ENCODE measurements at regions not wholly inside any gene's neighbourhood (a gene's known extent, or its start where the extent isn't known, plus 50 kb on each side); places are given as distances from the start of the nearest gene placed in this dataset.
"Not testable (repeated sequence)": the region's sequence is repeated elsewhere in the genome, so short reads cannot be mapped to it uniquely, and the experiment has no call there.

GRCh38 chr6:154937306-154938220 is 57.6 kb upstream of the TIAM2 start:
- Histone ChIP-seq H3K27ac (ENCODE audit: low read length) (no peak overlapping the region), H3K4me3 (ENCODE audit: low read length) (no peak overlapping the region), H3K9me3 (ENCODE audit: control insufficient read depth, low read depth, low read length) (no peaks in the 10 kb centered on the region), H3K27me3 (ENCODE audit: control insufficient read depth, insufficient read depth, low read length) (no peaks in the 10 kb centered on the region), H3K4me1 (ENCODE audit: control insufficient read depth, insufficient read depth, low read length) (no peaks in the 10 kb centered on the region), H3K36me3 (ENCODE audit: control insufficient read depth, insufficient read depth, low read length) (no peaks in the 10 kb centered on the region)
- WGBS (ENCODE audit: insufficient coverage, low lambda C conversion rate), result no CpG with 5 or more reads among the region's 17 CpGs
- DNase-seq, result no peak

DNA sequence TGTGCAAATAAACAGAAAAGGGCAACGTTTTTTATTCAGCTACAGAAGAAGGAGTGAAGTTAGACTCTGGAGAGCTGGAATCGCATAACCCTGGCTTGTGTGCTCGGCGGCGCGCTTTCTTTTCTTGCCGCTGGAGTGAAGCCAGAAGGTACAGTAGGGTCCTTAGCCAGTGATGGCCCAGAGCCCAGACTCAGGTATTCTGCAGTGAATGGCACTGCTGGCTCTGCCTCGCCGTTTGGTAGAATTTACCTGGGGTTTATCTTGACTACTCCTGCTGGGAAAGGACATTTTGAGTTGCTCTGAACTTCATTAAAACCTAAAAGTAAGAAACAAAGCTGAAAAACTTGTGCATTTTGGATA is 56.9 kb upstream of the TIAM2 start:
- no CpG with 5 or more reads among the region's 9 CpGs for WGBS (ENCODE audit: insufficient coverage, low lambda C conversion rate)
- no peaks in the 10 kb centered on the region for H3K36me3 ChIP-seq (ENCODE audit: control insufficient read depth, insufficient read depth, low read length)
- no peaks in the 10 kb centered on the region for H3K27me3 ChIP-seq (ENCODE audit: control insufficient read depth, insufficient read depth, low read length)
- no peak for DNase-seq
- H3K4me1 ChIP-seq (ENCODE audit: control insufficient read depth, insufficient read depth, low read length), result no peaks in the 10 kb centered on the region
- no peak overlapping the region for H3K4me3 ChIP-seq (ENCODE audit: low read length)
- no peak overlapping the region for H3K27ac ChIP-seq (ENCODE audit: low read length)
- no peaks in the 10 kb centered on the region for H3K9me3 ChIP-seq (ENCODE audit: control insufficient read depth, low read depth, low read length)

DNA sequence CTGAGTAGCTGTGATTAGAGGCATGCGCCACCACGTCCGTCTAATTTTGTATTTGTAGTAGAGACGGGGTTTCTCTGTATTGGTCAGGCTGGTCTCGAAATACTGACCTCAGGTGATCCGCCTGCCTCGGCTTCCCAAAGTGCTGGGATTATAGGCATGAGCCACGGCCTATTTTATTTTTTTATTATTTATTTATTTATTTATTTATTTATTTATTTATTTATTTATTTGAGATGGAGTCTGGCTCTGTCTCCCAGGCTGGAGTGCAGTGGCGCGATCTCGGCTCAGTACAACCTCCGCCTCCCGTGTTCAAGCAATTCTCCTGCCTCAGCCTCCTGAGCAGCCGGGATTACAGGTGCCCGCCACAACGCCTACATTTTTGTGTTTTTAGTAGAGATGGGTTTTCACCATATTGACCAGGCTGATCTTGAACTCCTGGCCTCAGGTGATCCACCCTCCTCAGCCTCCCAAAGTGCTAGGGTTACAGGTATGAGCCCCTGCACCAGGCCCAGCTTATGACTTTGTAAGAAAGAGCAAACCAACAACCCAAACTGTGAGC is 56.3 kb upstream of the TIAM2 start:
- H3K27ac ChIP-seq (ENCODE audit: low read length); H3K4me1 ChIP-seq (ENCODE audit: control insufficient read depth, insufficient read depth, low read length); H3K9me3 ChIP-seq (ENCODE audit: control insufficient read depth, low read depth, low read length); H3K27me3 ChIP-seq (ENCODE audit: control insufficient read depth, insufficient read depth, low read length); DNase-seq; H3K36me3 ChIP-seq (ENCODE audit: control insufficient read depth, insufficient read depth, low read length); H3K4me3 ChIP-seq (ENCODE audit: low read length): not testable (repeated sequence)
- WGBS (ENCODE audit: insufficient coverage, low lambda C conversion rate), result no CpG with 5 or more reads among the region's 16 CpGs

- no CpG with 5 or more reads among the region's 2 CpGs for WGBS (ENCODE audit: insufficient coverage, low lambda C conversion rate)
Observed at GRCh38 chr6:154942770-154943169, 52.3 kb upstream of the TIAM2 start.

GRCh38 chr6:154945271-154945890 is 49.7 kb upstream of the TIAM2 start:
- H3K4me1 ChIP-seq (ENCODE audit: control insufficient read depth, insufficient read depth, low read length), result no peaks in the 10 kb centered on the region
- no peak overlapping the region for H3K4me3 ChIP-seq (ENCODE audit: low read length)
- H3K27me3 ChIP-seq (ENCODE audit: control insufficient read depth, insufficient read depth, low read length), result no peaks in the 10 kb centered on the region
- no peaks in the 10 kb centered on the region for H3K9me3 ChIP-seq (ENCODE audit: control insufficient read depth, low read depth, low read length)
- peaks cover 8% of the 10 kb centered on the region for H3K36me3 ChIP-seq (ENCODE audit: control insufficient read depth, insufficient read depth, low read length)
- 100% methylated on average over 1 of the region's 11 CpGs for WGBS (ENCODE audit: insufficient coverage, low lambda C conversion rate)
- DNase-seq, result no peak
- no peak overlapping the region for H3K27ac ChIP-seq (ENCODE audit: low read length)

More at GRCh38 chr6:154942770-154943169, 52.3 kb upstream of the TIAM2 start:
- no peaks in the 10 kb centered on the region for H3K4me1 ChIP-seq (ENCODE audit: control insufficient read depth, insufficient read depth, low read length)
- H3K36me3 ChIP-seq (ENCODE audit: control insufficient read depth, insufficient read depth, low read length), result peaks cover 8% of the 10 kb centered on the region
- no peak for DNase-seq
- no peaks in the 10 kb centered on the region for H3K9me3 ChIP-seq (ENCODE audit: control insufficient read depth, low read depth, low read length)
- H3K4me3 ChIP-seq (ENCODE audit: low read length), result no peak overlapping the region
- no peak overlapping the region for H3K27ac ChIP-seq (ENCODE audit: low read length)
- no peaks in the 10 kb centered on the region for H3K27me3 ChIP-seq (ENCODE audit: control insufficient read depth, insufficient read depth, low read length)
